ENCODE measurements at regions not wholly inside any gene's neighbourhood (a gene's known extent, or its start where the extent isn't known, plus 50 kb on each side); places are given as distances from the start of the nearest gene placed in this dataset.
"Not testable (repeated sequence)": the region's sequence is repeated elsewhere in the genome, so short reads cannot be mapped to it uniquely, and the experiment has no call there.

GRCh38 chr9:129414377-129414992, 206.4 kb downstream of the C9orf50 start:
- DNase-seq (ENCODE audit: low read depth in 2 of 2): no peak

- DNase-seq (ENCODE audit: low read depth in 2 of 2): peak; percentile 97 to 99
Observed at GRCh38 chr9:129413537-129414376, 207.1 kb downstream of the C9orf50 start.

- DNase-seq (ENCODE audit: low read depth in 2 of 2): peak in 1 of 2 donors; percentile 9
Observed at GRCh38 chr9:129412814-129413536, 207.9 kb downstream of the C9orf50 start.

- DNase-seq (ENCODE audit: low read depth in 2 of 2): not testable (repeated sequence)
Observed at GRCh38 chr9:129412176-129412813, 208.6 kb downstream of the C9orf50 start.

GRCh38 chr9:129411501-129412175, 209.3 kb downstream of the C9orf50 start:
- no peak for DNase-seq (ENCODE audit: low read depth in 2 of 2)

- DNase-seq (ENCODE audit: low read depth in 2 of 2): no peak
Observed at GRCh38 chr9:129410226-129410625, 210.7 kb downstream of the C9orf50 start.

GRCh38 chr9:129408535-129409215, 212.2 kb downstream of the C9orf50 start:
- DNase-seq (ENCODE audit: low read depth in 2 of 2): no peak

GRCh38 chr9:129407905-129408452, 212.9 kb downstream of the C9orf50 start:
- DNase-seq (ENCODE audit: low read depth in 2 of 2): no peak

GRCh38 chr9:129406278-129407225, 214.3 kb downstream of the C9orf50 start:
- DNase-seq (ENCODE audit: low read depth in 2 of 2): no peak

GRCh38 chr9:129405827-129406213, 215.1 kb downstream of the C9orf50 start:
- no peak for DNase-seq (ENCODE audit: low read depth in 2 of 2)

- DNase-seq (ENCODE audit: low read depth in 2 of 2): no peak
Observed at GRCh38 chr9:129405089-129405826, 215.6 kb downstream of the C9orf50 start.

- DNase-seq (ENCODE audit: low read depth in 2 of 2): no peak
Observed at GRCh38 chr9:129404621-129405020, 216.3 kb downstream of the C9orf50 start.

GRCh38 chr9:129403779-129404620, 216.9 kb downstream of the C9orf50 start:
- DNase-seq (ENCODE audit: low read depth in 2 of 2): no peak

- DNase-seq (ENCODE audit: low read depth in 2 of 2): no peak
Observed at GRCh38 chr9:129402931-129403778, 217.7 kb downstream of the C9orf50 start.

GRCh38 chr9:129402371-129402739, 218.5 kb downstream of the C9orf50 start:
- DNase-seq (ENCODE audit: low read depth in 2 of 2): no peak

GRCh38 chr9:129401623-129402370, 219.1 kb downstream of the C9orf50 start:
- no peak for DNase-seq (ENCODE audit: low read depth in 2 of 2)

Data from stimulated activated CD4-positive, alpha-beta T cell treated with anti-CD3 and anti-CD28 coated beads, Interleukin-15, amount 100 ng/mL, for 48 hours (primary cell).